ENCODE measurements at regions not wholly inside any gene's neighbourhood (a gene's known extent, or its start where the extent isn't known, plus 50 kb on each side); places are given as distances from the start of the nearest gene placed in this dataset.

DNA sequence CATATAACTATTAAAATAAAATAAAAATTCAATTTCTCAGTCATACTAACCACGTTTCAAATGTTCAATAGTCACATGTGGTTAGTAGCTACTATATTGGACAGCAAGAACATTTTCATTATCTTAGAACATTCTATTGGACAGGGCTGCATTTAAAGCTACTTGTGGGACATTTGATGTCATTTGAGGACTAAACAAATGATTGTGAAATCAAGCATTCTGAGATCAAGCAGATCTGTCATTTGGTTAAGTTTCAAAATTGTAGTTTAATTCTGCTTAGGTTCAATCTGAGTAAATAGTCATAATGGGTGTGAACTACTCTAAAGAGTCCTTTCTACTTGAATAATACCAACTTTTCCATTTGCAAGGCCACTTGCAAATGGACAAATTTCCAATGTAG, 226.9 kb upstream of the C9orf72 start:
- no peak for DNase-seq
- H3K9ac ChIP-seq (ENCODE audit: low read length): no peak overlapping the region
- TF ChIP-seq, protein P1, sequence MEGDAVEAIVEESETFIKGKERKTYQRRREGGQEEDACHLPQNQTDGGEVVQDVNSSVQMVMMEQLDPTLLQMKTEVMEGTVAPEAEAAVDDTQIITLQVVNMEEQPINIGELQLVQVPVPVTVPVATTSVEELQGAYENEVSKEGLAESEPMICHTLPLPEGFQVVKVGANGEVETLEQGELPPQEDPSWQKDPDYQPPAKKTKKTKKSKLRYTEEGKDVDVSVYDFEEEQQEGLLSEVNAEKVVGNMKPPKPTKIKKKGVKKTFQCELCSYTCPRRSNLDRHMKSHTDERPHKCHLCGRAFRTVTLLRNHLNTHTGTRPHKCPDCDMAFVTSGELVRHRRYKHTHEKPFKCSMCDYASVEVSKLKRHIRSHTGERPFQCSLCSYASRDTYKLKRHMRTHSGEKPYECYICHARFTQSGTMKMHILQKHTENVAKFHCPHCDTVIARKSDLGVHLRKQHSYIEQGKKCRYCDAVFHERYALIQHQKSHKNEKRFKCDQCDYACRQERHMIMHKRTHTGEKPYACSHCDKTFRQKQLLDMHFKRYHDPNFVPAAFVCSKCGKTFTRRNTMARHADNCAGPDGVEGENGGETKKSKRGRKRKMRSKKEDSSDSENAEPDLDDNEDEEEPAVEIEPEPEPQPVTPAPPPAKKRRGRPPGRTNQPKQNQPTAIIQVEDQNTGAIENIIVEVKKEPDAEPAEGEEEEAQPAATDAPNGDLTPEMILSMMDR (IDR thresholded peaks at IDR 0.05; ENCODE audit: low read length): no peak
- TF ChIP-seq EZH2phosphoT487 (IDR thresholded peaks at IDR 0.05; ENCODE audit: low read length) (no peak), EZH2 (optimal IDR thresholded peaks at IDR 0.05; ENCODE audit: low read depth, low read length) (no peak)

DNA sequence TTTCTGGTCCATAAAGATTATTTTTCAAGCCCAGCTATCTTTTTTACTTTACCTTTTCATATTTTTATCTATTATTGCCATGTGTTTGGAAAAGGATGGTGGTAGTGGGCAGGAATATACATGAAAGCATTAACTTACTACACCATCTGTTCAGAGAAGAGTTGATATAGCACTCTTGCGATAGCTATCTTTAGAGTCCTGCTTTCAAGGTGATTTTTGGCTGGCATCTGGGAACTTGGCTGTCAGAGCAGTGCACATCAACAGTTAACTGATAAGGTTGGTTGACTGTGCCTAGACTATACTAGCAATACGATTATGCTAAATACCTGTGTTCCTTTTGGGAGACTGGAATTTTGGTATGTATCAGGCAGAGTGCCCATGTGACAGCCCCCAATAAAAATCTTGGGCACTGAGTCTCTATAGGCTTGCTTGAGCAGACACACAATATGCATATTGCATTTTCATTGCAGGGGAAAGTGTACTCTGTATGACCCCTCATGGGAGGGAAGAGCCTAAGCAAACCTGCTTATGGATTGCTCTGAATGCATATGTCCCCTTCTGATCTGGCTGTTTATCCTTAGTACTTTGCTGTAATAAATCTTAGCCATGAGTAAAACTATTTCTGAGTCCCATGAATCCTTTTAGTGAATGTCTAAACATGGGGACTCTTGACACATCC, 227.6 kb upstream of the C9orf72 start:
- H3K27me3 ChIP-seq (replicated peaks; ENCODE audit: insufficient read depth, low read length): no peaks in the 10 kb centered on the region

More for the DNA sequence above, 226.9 kb upstream of the C9orf72 start:
- Histone ChIP-seq H3F3A (ENCODE audit: insufficient read depth, low read length) (0 out of 2 replicates have a peak, but pooled peaks cover 3% of the 10 kb centered on the region), H3K4me1 (ENCODE audit: low read length) (0 out of 2 replicates have a peak, but pooled peaks cover 10% of the 10 kb centered on the region), H3K79me2 (ENCODE audit: low read length) (no peaks in the 10 kb centered on the region), H3K27ac (ENCODE audit: low read length) (no peak overlapping the region), H2AFZ (ENCODE audit: low read length) (no peak overlapping the region), H3K36me3 (replicated peaks; ENCODE audit: insufficient read depth, low read length) (no peaks in the 10 kb centered on the region), H3K9me3 (replicated peaks; ENCODE audit: insufficient read depth, low read length) (no peaks in the 10 kb centered on the region), H3K9me2 (replicated peaks; ENCODE audit: insufficient read depth, low read length) (no peaks in the 10 kb centered on the region), H4K20me1 (ENCODE audit: insufficient read depth, low read length) (no peaks in the 10 kb centered on the region), H3K4me2 (ENCODE audit: low read depth, low read length) (no peak overlapping the region), H3K4me3 (ENCODE audit: low read length) (no peak overlapping the region), H3K27me3 (replicated peaks; ENCODE audit: insufficient read depth, low read length) (no peaks in the 10 kb centered on the region)

DNA sequence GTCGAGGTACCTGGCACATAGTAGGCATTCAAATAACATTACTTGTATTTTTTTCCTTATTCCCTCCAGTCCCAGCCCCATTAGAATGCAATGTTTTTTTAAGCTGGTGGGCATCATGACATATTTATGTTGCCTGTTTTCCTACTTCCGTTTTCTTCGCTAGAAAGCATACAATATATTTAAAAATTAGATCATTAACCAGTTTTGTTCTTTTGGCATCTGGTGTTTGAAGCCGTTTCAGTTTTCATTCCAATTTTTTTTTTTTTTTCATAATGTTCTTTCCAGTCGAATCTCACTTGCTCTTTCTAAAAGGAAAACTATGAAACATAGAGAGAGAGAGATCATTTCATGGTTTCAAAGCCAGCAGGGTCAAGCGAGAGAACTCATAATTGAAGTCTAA, 228.3 kb upstream of the C9orf72 start:
- Histone ChIP-seq H3K9ac (ENCODE audit: low read length) (no peak overlapping the region), H3K36me3 (replicated peaks; ENCODE audit: insufficient read depth, low read length) (no peaks in the 10 kb centered on the region), H3K9me3 (replicated peaks; ENCODE audit: insufficient read depth, low read length) (no peaks in the 10 kb centered on the region), H3K4me2 (ENCODE audit: low read depth, low read length) (peak overlapping the region; percentile 7; the same call in 1 of the 2 replicates), H3K27ac (ENCODE audit: low read length) (no peak overlapping the region), H3K79me2 (ENCODE audit: low read length) (no peaks in the 10 kb centered on the region), H3K4me3 (ENCODE audit: low read length) (no peak overlapping the region), H3K27me3 (replicated peaks; ENCODE audit: insufficient read depth, low read length) (no peaks in the 10 kb centered on the region), H4K20me1 (ENCODE audit: insufficient read depth, low read length) (no peaks in the 10 kb centered on the region), H2AFZ (ENCODE audit: low read length) (no peak overlapping the region), H3K9me2 (replicated peaks; ENCODE audit: insufficient read depth, low read length) (no peaks in the 10 kb centered on the region), H3F3A (ENCODE audit: insufficient read depth, low read length) (0 out of 2 replicates have a peak, but pooled peaks cover 3% of the 10 kb centered on the region), H3K4me1 (ENCODE audit: low read length) (0 out of 2 replicates have a peak, but pooled peaks cover 10% of the 10 kb centered on the region)
- TF ChIP-seq EZH2phosphoT487 (IDR thresholded peaks at IDR 0.05; ENCODE audit: low read length): no peak
- DNase-seq: no peak

More for the DNA sequence above, 227.6 kb upstream of the C9orf72 start:
- Histone ChIP-seq H4K20me1 (ENCODE audit: insufficient read depth, low read length) (no peaks in the 10 kb centered on the region), H3K9ac (ENCODE audit: low read length) (no peak overlapping the region), H3K4me2 (ENCODE audit: low read depth, low read length) (peak overlapping the region; percentile 7; the same call in 1 of the 2 replicates), H3K9me2 (replicated peaks; ENCODE audit: insufficient read depth, low read length) (no peaks in the 10 kb centered on the region), H3K9me3 (replicated peaks; ENCODE audit: insufficient read depth, low read length) (no peaks in the 10 kb centered on the region), H3F3A (ENCODE audit: insufficient read depth, low read length) (0 out of 2 replicates have a peak, but pooled peaks cover 3% of the 10 kb centered on the region), H3K36me3 (replicated peaks; ENCODE audit: insufficient read depth, low read length) (no peaks in the 10 kb centered on the region), H3K27ac (ENCODE audit: low read length) (no peak overlapping the region), H3K4me1 (ENCODE audit: low read length) (0 out of 2 replicates have a peak, but pooled peaks cover 10% of the 10 kb centered on the region), H2AFZ (ENCODE audit: low read length) (no peak overlapping the region), H3K79me2 (ENCODE audit: low read length) (no peaks in the 10 kb centered on the region), H3K4me3 (ENCODE audit: low read length) (no peak overlapping the region)
- TF ChIP-seq, protein P1 (IDR thresholded peaks at IDR 0.05; ENCODE audit: low read length): no peak
- TF ChIP-seq EZH2phosphoT487 (IDR thresholded peaks at IDR 0.05; ENCODE audit: low read length) (no peak), EZH2 (optimal IDR thresholded peaks at IDR 0.05; ENCODE audit: low read depth, low read length) (no peak)
- no peak for DNase-seq

DNA sequence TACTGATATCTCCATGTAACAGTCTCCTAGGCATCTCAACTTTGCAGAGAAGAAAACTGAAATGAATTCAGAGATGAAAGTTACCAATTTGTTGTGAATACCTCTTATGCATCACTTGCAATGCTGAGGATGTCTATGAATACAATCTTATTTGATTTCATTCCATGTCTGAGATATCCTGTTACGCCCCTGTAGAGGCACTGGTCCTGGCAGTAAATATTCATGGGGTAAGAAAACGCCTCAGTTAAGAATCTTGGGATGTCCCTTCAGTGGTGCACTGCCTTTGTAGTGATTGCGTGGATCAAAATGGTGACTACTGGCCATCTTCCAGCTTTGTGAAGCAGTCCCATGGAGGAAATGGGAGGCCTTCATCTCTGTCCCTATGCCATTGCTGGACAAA, 229.1 kb upstream of the C9orf72 start:
- H2AFZ ChIP-seq (ENCODE audit: low read length): no peak overlapping the region
- H3K36me3 ChIP-seq (replicated peaks; ENCODE audit: insufficient read depth, low read length): no peaks in the 10 kb centered on the region
- TF ChIP-seq EZH2phosphoT487 (IDR thresholded peaks at IDR 0.05; ENCODE audit: low read length) (no peak), EZH2 (optimal IDR thresholded peaks at IDR 0.05; ENCODE audit: low read depth, low read length) (no peak)
- TF ChIP-seq, protein P1 (IDR thresholded peaks at IDR 0.05; ENCODE audit: low read length): no peak

More for the DNA sequence above, 229.1 kb upstream of the C9orf72 start:
- Histone ChIP-seq H3K9me3 (replicated peaks; ENCODE audit: insufficient read depth, low read length) (no peaks in the 10 kb centered on the region), H3K4me1 (ENCODE audit: low read length) (0 out of 2 replicates have a peak, but pooled peaks cover 10% of the 10 kb centered on the region), H3K4me3 (ENCODE audit: low read length) (no peak overlapping the region), H3K4me2 (ENCODE audit: low read depth, low read length) (no peak overlapping the region), H3K27me3 (replicated peaks; ENCODE audit: insufficient read depth, low read length) (no peaks in the 10 kb centered on the region), H3F3A (ENCODE audit: insufficient read depth, low read length) (0 out of 2 replicates have a peak, but pooled peaks cover 3% of the 10 kb centered on the region), H3K9me2 (replicated peaks; ENCODE audit: insufficient read depth, low read length) (no peaks in the 10 kb centered on the region), H3K79me2 (ENCODE audit: low read length) (no peaks in the 10 kb centered on the region), H3K9ac (ENCODE audit: low read length) (no peak overlapping the region), H4K20me1 (ENCODE audit: insufficient read depth, low read length) (no peaks in the 10 kb centered on the region), H3K27ac (ENCODE audit: low read length) (no peak overlapping the region)
- no peak for DNase-seq
